Hepatocyte (in vitro differentiated cells): ENCODE measurements at regions not wholly inside any gene's neighbourhood (a gene's known extent, or its start where the extent isn't known, plus 50 kb on each side); places are given as distances from the start of the nearest gene placed in this dataset.
A peak's percentile ranks its signal among the peaks of the same experiment; 100 is the strongest.

Experiments
- DNase-seq: peaks from one replicate; pipeline ENCODE4 v3.0.0-alpha.2; 2016; ENCODE audit warnings: low spot score
- H2AFZ ChIP-seq: fragments of 200-600 bp; sonication (generic); 2 replicates; pipeline ENCODE4 v1.6.0; 2016; ENCODE audit warnings: antibody characterized with exemption, mild to moderate bottlenecking
- H3K27ac ChIP-seq: fragments of 200-600 bp; sonication (generic); 2 replicates; pipeline ENCODE4 v1.5.1; 2016; ENCODE audit warnings: mild to moderate bottlenecking
- H3K27me3 ChIP-seq: fragments of 200-600 bp; sonication (generic); 2 replicates; pipeline ENCODE4 v1.6.1; 2016
- H3K36me3 ChIP-seq: fragments of 200-600 bp; sonication (generic); replicated peaks from 2 replicates; pipeline ENCODE4 v1.5.1; 2016; ENCODE audit warnings: low read depth; ENCODE audit not compliant: insufficient read depth
- H3K4me1 ChIP-seq: fragments of 200-600 bp; sonication (generic); 2 replicates; pipeline ENCODE4 v1.5.1; 2016; ENCODE audit warnings: mild to moderate bottlenecking, moderate library complexity; ENCODE audit not compliant: insufficient read depth
- H3K4me2 ChIP-seq: fragments of 200-600 bp; sonication (generic); 2 replicates; pipeline ENCODE4 v1.6.0; 2016
- H3K4me3 ChIP-seq: fragments of 200-600 bp; sonication (generic); 2 replicates; pipeline ENCODE4 v1.5.1; 2016; ENCODE audit warnings: mild to moderate bottlenecking
- H3K79me2 ChIP-seq: fragments of 200-600 bp; sonication (generic); 2 replicates; pipeline ENCODE4 v1.6.0; 2017; ENCODE audit warnings: mild to moderate bottlenecking
- H3K9me2 ChIP-seq: fragments of 200-600 bp; sonication (generic); replicated peaks from 2 replicates; pipeline ENCODE4 v1.6.0; 2017; ENCODE audit warnings: mild to moderate bottlenecking; ENCODE audit not compliant: insufficient read depth
- H3K9me3 ChIP-seq: fragments of 200-600 bp; sonication (generic); 2 replicates; pipeline ENCODE4 v1.5.1; 2016; ENCODE audit warnings: low read depth, mild to moderate bottlenecking
- H4K20me1 ChIP-seq: fragments of 200-600 bp; sonication (generic); 2 replicates; pipeline ENCODE4 v1.6.0; 2016; ENCODE audit warnings: mild to moderate bottlenecking; ENCODE audit not compliant: insufficient read depth, poor library complexity, severe bottlenecking
- EZH2 ChIP-seq: fragments of 200-600 bp; sonication (generic); IDR thresholded peaks from 2 replicates; pipeline ENCODE4 v1.6.1; 2016; ENCODE audit warnings: antibody characterized with exemption, mild to moderate bottlenecking, borderline replicate concordance
- EZH2phosphoT487 ChIP-seq: fragments of 200-600 bp; sonication (generic); IDR thresholded peaks from one replicate; pipeline ENCODE4 v1.6.1; 2018; ENCODE audit warnings: antibody characterized with exemption, mild to moderate bottlenecking, low read depth, moderate library complexity; ENCODE audit not compliant: unreplicated experiment, severe bottlenecking
- WGBS: methylation state at CpG from one replicate; pipeline ENCODE4 v1.1.6; 2016; ENCODE audit warnings: low lambda C conversion rate; ENCODE audit errors: missing lambda C conversion rate; 5-methylcytosine and 5-hydroxymethylcytosine counted together
- TF ChIP-seq, protein P1 (sequence below): fragments of 200-600 bp; sonication (generic); IDR thresholded peaks from 2 replicates; pipeline ENCODE4 v1.5.1; 2016; ENCODE audit warnings: antibody characterized with exemption, mild to moderate bottlenecking; ENCODE audit not compliant: poor library complexity

DNA sequence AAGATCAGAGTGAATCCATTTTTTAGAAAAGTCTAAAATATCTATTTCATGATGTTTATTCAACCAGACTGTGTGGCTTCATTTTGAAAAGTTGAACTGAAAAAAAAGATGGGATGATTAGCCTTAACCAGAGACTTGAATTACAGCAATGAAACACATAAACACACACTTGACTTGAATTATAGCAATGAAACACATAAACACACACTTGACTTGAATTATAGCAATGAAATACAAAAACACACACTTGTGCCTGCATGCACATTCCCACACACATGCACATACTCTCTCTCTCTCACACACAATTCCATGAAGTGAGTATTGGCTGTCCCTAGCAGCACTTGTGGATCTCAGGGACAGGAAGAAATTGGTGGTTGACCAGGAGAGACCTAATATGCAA is 286.8 kb downstream of the USP46 start:
- H2AFZ ChIP-seq: no peak overlapping the region
- no peaks in the 10 kb centered on the region for H3K27me3 ChIP-seq
- H3K4me2 ChIP-seq: no peak overlapping the region
- no peaks in the 10 kb centered on the region for H3K36me3 ChIP-seq
- H3K27ac ChIP-seq: peak overlapping the region; percentile 7
- TF ChIP-seq EZH2phosphoT487: no peak
- TF ChIP-seq, protein P1, sequence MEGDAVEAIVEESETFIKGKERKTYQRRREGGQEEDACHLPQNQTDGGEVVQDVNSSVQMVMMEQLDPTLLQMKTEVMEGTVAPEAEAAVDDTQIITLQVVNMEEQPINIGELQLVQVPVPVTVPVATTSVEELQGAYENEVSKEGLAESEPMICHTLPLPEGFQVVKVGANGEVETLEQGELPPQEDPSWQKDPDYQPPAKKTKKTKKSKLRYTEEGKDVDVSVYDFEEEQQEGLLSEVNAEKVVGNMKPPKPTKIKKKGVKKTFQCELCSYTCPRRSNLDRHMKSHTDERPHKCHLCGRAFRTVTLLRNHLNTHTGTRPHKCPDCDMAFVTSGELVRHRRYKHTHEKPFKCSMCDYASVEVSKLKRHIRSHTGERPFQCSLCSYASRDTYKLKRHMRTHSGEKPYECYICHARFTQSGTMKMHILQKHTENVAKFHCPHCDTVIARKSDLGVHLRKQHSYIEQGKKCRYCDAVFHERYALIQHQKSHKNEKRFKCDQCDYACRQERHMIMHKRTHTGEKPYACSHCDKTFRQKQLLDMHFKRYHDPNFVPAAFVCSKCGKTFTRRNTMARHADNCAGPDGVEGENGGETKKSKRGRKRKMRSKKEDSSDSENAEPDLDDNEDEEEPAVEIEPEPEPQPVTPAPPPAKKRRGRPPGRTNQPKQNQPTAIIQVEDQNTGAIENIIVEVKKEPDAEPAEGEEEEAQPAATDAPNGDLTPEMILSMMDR: no peak
- no peak for TF ChIP-seq EZH2
- no peaks in the 10 kb centered on the region for H3K79me2 ChIP-seq
- no peaks in the 10 kb centered on the region for H3K9me3 ChIP-seq
- H4K20me1 ChIP-seq: no peaks in the 10 kb centered on the region
- H3K4me1 ChIP-seq: peaks cover 6% of the 10 kb centered on the region
- H3K9me2 ChIP-seq: no peaks in the 10 kb centered on the region
- no peak overlapping the region for H3K4me3 ChIP-seq
- no peak for DNase-seq

DNA sequence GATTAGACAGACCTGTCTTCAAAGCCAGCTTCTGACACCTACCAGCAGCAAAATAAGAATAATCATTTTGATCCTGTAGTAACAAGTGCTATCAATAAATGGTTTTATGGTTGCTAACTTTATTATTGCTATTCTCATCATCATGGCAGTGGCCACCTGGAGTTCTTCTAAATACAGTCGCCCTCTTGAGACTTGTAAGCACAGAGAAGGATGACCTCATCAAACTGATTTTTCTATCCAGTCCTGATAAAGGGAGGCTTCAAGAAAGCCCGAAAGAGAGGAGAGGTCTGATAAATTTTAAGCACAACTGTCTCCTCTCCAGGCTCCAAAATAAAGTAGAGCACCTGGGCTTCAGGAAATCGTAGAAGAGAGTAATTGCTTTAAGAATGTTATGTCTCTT is 286.4 kb downstream of the USP46 start:
- no peak for DNase-seq
- H3K9me2 ChIP-seq: no peaks in the 10 kb centered on the region
- H3K9me3 ChIP-seq: no peaks in the 10 kb centered on the region
- H3K27me3 ChIP-seq: no peaks in the 10 kb centered on the region
- no peaks in the 10 kb centered on the region for H4K20me1 ChIP-seq
- H2AFZ ChIP-seq: no peak overlapping the region
- H3K79me2 ChIP-seq: no peaks in the 10 kb centered on the region
- WGBS: 52% methylated on average over 3 of the region's 3 CpGs
- H3K36me3 ChIP-seq: no peaks in the 10 kb centered on the region
- H3K4me1 ChIP-seq: peaks cover 6% of the 10 kb centered on the region
- no peak for TF ChIP-seq EZH2
- no peak for TF ChIP-seq EZH2phosphoT487
- TF ChIP-seq, protein P1: no peak
- H3K27ac ChIP-seq: no peak overlapping the region
- no peak overlapping the region for H3K4me2 ChIP-seq
- H3K4me3 ChIP-seq: no peak overlapping the region

DNA sequence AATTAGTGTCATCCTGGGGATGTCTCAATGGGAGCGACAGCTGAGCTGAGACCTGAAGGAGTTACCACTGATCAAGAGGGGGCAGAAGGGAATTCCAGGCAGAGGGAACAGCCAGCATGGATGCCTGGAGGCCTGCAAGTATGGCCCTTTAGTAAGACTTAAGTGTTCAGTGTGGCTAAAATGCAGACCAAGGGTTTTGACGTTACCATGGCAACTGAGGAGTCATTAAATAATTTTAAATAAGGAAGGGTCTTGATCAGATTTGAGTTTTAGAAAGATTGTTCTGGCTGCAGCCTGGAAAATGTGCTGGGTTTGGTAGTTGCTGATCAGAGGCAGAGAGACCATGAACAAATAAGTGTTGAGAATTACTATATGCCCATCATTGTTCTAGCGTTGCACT is 285.5 kb downstream of the USP46 start:
- no peaks in the 10 kb centered on the region for H3K79me2 ChIP-seq
- TF ChIP-seq EZH2: no peak
- TF ChIP-seq EZH2phosphoT487: no peak
- TF ChIP-seq, protein P1: no peak
- no peak for DNase-seq
- no peaks in the 10 kb centered on the region for H3K9me2 ChIP-seq
- H3K27me3 ChIP-seq: no peaks in the 10 kb centered on the region
- no peaks in the 10 kb centered on the region for H3K9me3 ChIP-seq
- H3K4me2 ChIP-seq: no peak overlapping the region
- H4K20me1 ChIP-seq: no peaks in the 10 kb centered on the region
- H3K27ac ChIP-seq: no peak overlapping the region
- peaks cover 6% of the 10 kb centered on the region for H3K4me1 ChIP-seq
- WGBS: 61% methylated on average over 3 of the region's 3 CpGs
- H2AFZ ChIP-seq: no peak overlapping the region
- H3K36me3 ChIP-seq: no peaks in the 10 kb centered on the region
- no peak overlapping the region for H3K4me3 ChIP-seq

DNA sequence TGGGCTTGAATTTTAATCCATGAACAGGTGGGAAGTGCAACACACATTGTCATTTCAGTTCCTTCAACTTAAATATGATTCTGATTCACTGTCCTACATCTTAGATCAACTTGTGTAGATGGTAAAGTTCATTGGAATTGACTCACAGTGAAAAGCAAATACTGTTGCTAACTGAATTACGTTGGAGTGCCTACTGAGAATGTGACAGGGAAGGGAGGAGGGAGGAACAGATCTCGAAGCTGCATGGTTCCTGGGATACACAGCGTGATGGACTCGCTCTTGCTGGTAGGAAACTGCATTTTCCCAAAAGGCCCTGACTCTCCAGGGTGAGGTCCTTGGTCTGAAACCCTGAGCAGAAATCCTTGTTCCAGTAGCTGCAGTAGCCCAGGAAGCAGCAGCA is 284.2 kb downstream of the USP46 start:
- DNase-seq: no peak
- H3K4me3 ChIP-seq: no peak overlapping the region
- H3K4me2 ChIP-seq: no peak overlapping the region
- H3K27me3 ChIP-seq: no peaks in the 10 kb centered on the region
- no peak overlapping the region for H2AFZ ChIP-seq
- H3K79me2 ChIP-seq: no peaks in the 10 kb centered on the region
- H3K36me3 ChIP-seq: no peaks in the 10 kb centered on the region
- no peaks in the 10 kb centered on the region for H3K9me2 ChIP-seq
- 52% methylated on average over 4 of the region's 4 CpGs for WGBS
- H3K4me1 ChIP-seq: peaks cover 6% of the 10 kb centered on the region
- H3K27ac ChIP-seq: no peak overlapping the region
- no peaks in the 10 kb centered on the region for H3K9me3 ChIP-seq
- H4K20me1 ChIP-seq: no peaks in the 10 kb centered on the region
- TF ChIP-seq, protein P1: no peak
